NCI-H2107 (cell line): ENCODE measurements at regions not wholly inside any gene's neighbourhood (a gene's known extent, or its start where the extent isn't known, plus 50 kb on each side); places are given as distances from the start of the nearest gene placed in this dataset.
"Not testable (repeated sequence)": the region's sequence is repeated elsewhere in the genome, so short reads cannot be mapped to it uniquely, and the experiment has no call there.

Source experiments
- DNase-seq: peaks from one replicate; lab custom pipeline; 2025; lab: John Stamatoyannopoulos, UW

GRCh38 chr7:67301667-67302066, 305.0 kb downstream of the TYW1 start:
- no peak for DNase-seq

GRCh38 chr7:67302113-67303039, 305.7 kb downstream of the TYW1 start:
- DNase-seq = peak; percentile 99

- DNase-seq = not testable (repeated sequence)
Observed at GRCh38 chr7:67304846-67305245, 308.2 kb downstream of the TYW1 start.

- no peak for DNase-seq
Observed at GRCh38 chr7:67306331-67306730, 309.7 kb downstream of the TYW1 start.

- DNase-seq = no peak
Observed at GRCh38 chr7:67309764-67310549, 313.3 kb downstream of the TYW1 start.

- no peak for DNase-seq
Observed at GRCh38 chr7:67311901-67312300, 315.3 kb downstream of the TYW1 start.

GRCh38 chr7:67313213-67313612, 316.6 kb downstream of the TYW1 start:
- no peak for DNase-seq

GRCh38 chr7:67316902-67317301, 320.3 kb downstream of the TYW1 start:
- not testable (repeated sequence) for DNase-seq

- not testable (repeated sequence) for DNase-seq
Observed at GRCh38 chr7:67328257-67328656, 331.6 kb downstream of the TYW1 start.

- DNase-seq = not testable (repeated sequence)
Observed at GRCh38 chr7:67335165-67335564, 338.5 kb downstream of the TYW1 start.

GRCh38 chr7:67335663-67336062, 339.0 kb downstream of the TYW1 start:
- not testable (repeated sequence) for DNase-seq

- DNase-seq = not testable (repeated sequence)
Observed at GRCh38 chr7:67338545-67338944, 341.9 kb downstream of the TYW1 start.

GRCh38 chr7:67341153-67341768, 344.6 kb downstream of the TYW1 start:
- DNase-seq = no peak

GRCh38 chr7:67343114-67343513, 346.5 kb downstream of the TYW1 start:
- DNase-seq = no peak

GRCh38 chr7:67343572-67343971, 346.9 kb downstream of the TYW1 start:
- peak; percentile 46 for DNase-seq

- no peak for DNase-seq
Observed at GRCh38 chr7:67344481-67345193, 348.0 kb downstream of the TYW1 start.

GRCh38 chr7:67346126-67346525, 349.5 kb downstream of the TYW1 start:
- no peak for DNase-seq

- DNase-seq = no peak
Observed at GRCh38 chr7:67346876-67347275, 350.2 kb downstream of the TYW1 start.

GRCh38 chr7:67348171-67348570, 351.5 kb downstream of the TYW1 start:
- no peak for DNase-seq

GRCh38 chr7:67357653-67358052, 361.0 kb downstream of the TYW1 start:
- DNase-seq = not testable (repeated sequence)

GRCh38 chr7:67358316-67358715, 361.7 kb downstream of the TYW1 start:
- DNase-seq = not testable (repeated sequence)

GRCh38 chr7:67358738-67359137, 362.1 kb downstream of the TYW1 start:
- DNase-seq = not testable (repeated sequence)
